Forelimb muscle (tissue), 1 donor: ENCODE measurements at regions not wholly inside any gene's neighbourhood (a gene's known extent, or its start where the extent isn't known, plus 50 kb on each side); places are given as distances from the start of the nearest gene placed in this dataset.
"Not testable (repeated sequence)": the region's sequence is repeated elsewhere in the genome, so short reads cannot be mapped to it uniquely, and the experiment has no call there.

ENCODE experiments used
- DNase-seq: peaks from one replicate; pipeline ENCODE4 v3.0.0-alpha.2; 2013; ENCODE audit warnings: low read depth

GRCh38 chr2:186992597-186992996 is 143.6 kb upstream of the ZSWIM2 start:
- no peak for DNase-seq

DNA sequence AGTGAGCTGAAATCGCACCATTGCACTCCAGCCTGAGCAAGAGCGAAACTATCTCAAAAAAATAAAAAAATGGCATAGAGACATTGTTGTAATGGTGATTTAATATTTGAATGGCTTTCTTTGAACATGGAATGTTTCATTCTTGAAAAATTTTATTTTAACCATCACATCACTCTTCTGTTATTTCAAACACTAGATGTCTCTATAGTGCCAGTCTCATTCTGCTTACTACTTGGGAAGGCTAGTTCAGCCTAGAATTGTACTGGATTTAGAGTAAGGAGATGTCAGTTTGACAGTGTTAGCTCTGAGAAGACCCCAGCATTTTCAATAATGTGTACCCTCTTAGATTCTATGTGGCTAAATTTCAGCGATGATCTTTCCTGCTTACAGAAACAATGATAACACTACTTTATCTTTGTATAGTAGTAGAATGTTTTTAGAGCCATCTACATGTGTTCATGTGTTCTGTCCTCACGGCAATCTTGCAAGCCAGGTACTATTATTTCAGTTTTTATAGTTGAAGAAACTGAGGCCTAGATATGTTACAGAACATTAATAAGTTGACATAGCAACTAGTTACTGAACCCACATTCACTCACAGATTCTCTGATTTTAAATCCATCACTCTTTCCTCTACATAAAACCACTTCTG is 142.9 kb upstream of the ZSWIM2 start:
- DNase-seq, result no peak

DNA sequence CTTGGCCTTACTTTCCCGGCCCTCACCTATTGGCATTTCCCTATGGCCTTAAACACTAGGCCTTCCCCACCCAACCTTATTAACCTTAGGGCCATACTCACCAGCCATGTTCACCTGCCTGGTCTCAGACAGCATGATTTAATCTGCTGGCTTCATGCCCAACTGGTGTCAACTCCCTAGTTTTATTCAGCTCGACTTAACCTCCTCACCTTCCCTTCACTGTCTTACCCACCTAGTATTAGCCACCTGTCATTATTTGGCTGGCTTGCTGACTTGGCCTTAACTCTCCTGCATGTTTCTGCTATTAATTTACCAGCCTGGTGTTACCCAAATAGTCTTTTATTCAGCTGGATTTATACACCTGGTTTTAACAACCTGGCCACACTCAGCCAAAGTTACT is 136.0 kb upstream of the ZSWIM2 start:
- no peak for DNase-seq

GRCh38 chr2:186984481-186984880 is 135.5 kb upstream of the ZSWIM2 start:
- DNase-seq, result no peak

DNA sequence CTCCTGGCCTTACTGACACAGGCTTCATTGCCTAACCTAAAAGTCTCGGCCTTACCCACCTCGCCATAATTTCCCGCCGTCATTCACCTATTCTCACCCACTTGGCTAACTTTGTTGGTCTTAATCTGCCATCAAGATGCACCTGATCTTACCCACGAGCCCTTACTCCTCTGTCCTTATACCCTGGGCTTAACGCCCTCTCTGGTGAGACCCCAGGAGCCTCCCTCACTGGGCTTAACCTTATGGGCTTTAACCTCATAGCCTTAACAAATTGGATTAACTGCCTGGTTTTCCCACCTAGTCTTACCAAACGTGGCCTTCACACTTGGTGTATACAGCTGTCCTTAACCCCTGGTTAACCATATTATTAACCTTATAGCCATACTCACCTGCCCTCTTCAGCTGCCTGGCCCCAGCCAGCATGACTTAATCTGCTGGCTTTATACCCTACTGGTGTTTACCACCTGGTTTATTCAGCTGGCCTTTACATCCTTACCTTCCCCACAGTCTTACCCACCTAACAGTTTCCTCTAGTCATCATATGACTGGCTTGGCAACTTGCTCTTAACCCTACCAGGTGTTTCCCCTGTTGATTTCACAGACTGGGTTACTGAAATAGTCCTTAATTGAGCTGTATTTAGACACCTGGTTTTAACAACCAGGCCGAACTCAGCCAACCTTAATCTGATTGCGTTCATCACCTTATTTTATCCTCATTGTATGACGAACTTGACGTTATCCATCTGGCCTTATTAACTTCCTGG is 132.0 kb upstream of the ZSWIM2 start:
- DNase-seq, result no peak

DNA sequence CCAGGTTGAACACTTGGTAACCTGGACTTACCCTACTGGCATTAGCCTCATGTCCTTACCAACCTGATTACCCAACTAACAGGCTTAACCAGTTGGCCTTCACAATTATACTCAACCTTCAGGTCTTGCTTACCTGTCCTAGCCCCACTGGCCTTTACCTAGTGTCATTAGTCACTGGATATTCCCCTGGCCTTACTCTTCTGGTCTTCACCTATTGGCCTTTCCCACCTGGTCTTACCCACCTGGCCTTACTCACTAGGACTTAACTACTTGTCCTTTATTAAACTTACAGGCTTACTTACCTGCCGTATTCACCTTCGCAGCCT is 131.1 kb upstream of the ZSWIM2 start:
- DNase-seq, result no peak

DNA sequence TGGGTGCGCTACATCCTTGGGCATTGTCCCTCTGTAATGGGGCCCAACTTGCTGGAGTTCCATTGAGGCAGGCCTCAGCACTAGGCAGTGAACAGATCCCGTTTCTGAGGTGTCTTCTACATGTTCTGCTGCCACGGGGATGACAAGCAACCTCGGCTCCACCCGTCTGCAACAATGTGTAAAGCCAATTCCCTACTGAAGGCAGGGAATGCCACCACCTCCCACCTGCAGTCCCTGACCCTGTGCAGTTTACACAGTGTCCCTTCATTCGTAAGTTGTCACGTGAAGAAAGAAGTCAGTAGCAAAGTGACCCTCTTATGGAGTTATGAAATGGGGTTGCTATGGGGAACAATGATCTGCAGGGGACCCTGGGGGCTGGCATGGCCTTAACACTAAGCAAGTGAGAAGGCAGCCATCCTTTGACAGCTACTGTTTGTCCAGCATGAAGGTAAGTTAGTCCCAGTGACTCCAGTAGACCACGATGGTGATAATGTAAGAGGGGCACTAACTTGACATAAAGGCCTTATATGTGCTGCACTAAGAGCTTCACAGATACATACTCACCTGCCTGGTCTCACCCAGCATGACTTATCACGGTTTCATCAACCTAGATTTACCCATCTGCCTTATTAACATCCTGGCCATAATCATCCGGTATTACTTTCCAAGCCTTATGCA is 130.6 kb upstream of the ZSWIM2 start:
- DNase-seq, result no peak

DNA sequence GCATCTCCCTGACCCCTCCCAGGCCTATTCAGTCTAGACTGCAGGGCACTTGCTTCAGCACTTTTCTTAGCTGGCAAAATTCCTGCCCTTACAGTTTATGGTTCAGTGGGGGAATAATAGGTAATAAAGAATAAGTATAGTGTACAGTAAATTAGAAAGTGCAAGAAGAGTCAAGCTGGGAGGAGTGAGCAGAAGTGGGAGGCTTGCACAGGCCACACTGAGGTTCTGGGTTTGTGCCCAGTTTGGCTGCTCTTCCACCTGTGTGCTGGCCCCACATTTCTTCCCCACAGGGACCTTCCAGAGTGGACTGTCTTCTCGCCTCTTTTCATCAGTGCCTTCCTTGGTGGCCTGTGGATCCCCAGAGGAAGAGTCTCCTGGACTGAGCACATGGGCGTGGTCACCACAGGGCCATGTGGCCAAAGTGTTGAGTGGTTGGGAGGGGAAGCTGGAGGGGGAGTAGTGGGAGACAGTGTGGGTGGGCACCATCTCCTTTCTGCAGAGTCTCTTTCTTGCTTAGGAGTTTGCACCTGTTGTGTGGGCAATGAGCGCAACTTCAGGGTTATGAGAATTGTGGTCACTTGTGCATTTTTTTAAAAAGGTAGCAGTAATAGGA is 128.6 kb upstream of the ZSWIM2 start:
- DNase-seq, result no peak

- DNase-seq, result no peak
Observed at GRCh38 chr2:186976329-186976728, 127.4 kb upstream of the ZSWIM2 start.

DNA sequence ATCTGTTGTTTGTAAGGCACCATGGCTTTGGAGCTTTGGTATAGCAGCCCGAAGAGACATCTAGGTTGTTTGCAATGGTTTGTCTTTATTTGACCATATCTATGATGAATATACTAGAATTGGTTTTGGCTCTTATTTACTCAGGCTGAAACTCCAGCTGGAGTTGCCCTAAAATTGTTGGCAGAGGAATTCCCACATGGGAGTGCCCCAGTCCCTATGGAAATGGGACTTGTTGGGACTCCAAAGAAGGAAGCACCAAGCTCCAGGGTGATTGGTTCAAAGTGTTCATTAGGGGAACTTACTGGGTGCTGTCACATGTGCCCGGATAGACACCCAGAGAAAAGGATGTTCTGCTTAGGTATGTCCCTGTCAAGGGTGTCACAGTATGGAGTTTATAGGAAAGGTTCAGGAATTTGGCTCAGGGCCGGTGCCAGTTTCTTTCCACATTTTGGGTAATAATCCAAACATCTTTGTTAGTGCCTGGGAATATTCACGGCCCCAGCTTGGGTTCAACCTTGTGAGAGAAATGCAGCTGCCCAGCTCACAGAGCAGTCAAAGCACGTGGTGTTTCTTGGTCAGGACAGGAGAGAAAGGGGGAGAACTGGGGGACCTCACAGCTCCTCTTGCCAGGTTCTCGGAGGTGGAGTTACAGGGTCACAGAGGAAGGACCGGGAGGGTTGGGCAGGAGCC is 123.5 kb upstream of the ZSWIM2 start:
- DNase-seq, result no peak

DNA sequence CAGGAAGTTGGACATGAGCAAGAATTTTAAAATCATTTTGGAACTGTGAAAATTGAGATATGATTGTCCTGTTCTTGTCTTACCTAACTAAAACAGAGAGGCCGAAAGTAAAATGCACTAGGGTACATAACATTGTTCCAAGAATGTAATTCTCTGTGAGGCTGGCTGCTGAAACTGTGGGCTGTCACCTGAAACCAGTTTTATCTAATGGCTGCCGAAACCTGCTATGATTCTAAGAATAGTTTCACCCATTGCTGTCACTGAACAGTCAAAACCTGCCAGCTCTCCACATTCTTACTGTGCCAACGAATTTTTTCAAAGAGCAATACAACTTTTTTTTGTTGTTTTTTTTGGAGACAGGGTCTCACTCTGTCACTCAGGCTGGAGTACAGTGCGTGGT is 119.3 kb upstream of the ZSWIM2 start:
- DNase-seq, result no peak

DNA sequence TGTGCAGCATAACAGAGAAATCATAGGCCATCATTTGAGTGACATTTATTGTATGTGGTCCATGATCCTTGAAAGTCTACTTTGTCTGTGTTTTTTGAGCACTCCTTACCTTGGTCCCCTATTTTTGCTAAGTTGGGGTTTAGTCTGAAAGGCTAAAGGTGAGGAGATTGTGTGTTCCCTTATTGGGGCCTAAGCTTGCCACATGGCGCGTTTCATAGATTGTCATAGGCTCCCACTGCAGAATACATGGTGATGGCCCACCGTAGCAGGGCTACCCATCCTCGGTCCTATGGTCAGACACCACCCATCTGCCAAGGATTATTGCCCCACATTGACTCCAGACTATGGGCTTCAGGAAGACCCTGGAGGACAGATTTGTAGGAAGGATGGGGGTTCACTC is 117.0 kb upstream of the ZSWIM2 start:
- no peak for DNase-seq

DNA sequence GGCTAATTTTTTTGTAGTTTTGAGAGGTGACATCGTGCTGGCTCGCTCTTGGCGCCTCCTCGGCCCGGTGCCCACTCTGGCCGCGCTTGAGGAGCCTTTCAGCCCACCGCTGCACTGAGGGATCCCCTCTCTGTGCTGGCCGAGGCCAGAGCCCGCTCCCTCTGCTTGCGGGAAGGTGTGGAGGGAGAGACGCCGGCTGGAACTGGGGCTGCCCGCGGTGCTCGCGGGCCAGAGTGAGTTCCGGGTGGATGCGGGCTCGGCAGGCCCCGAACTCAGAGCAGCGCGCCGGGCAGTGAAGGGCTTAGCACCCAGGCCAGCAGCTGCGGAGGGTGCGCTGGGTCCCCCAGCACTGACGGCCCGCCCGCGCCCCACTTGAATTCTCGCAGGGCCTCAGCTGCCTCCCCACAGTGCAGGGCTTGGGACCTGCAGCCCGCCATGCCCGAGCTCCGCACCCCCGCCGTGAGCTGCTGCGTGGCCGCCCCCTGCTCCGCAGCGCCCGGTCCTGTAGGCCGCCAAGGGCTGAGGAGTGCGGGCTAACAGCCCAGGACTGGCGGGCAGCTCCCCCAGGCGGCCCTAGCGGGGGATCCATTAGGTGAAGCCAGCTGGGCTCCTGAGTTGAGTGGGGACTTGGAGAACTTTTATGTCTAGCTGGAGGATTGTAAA is 113.2 kb upstream of the ZSWIM2 start:
- no peak for DNase-seq

GRCh38 chr2:186960241-186960640 is 111.3 kb upstream of the ZSWIM2 start:
- not testable (repeated sequence) for DNase-seq

GRCh38 chr2:186959486-186959885 is 110.5 kb upstream of the ZSWIM2 start:
- DNase-seq, result no peak

DNA sequence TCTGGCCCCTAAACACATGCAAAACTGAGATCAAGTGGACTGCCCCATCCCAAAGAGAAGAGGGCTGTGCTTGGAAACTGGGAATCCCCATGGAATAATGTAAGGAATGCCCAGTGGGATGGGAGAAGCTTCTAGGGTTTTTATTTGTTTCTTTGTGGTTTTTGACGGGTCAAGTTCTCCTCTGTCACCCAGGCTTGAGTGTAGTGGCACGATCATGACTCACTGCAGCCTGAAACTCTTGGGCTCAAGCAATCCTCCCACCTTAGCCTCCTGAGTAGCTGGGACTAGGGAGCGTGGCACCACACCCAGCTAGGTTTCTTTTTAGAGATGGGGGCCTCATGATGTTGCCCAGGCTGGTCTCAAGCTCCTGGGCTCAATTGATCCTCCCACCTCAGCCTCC is 101.7 kb upstream of the ZSWIM2 start:
- no peak for DNase-seq

DNA sequence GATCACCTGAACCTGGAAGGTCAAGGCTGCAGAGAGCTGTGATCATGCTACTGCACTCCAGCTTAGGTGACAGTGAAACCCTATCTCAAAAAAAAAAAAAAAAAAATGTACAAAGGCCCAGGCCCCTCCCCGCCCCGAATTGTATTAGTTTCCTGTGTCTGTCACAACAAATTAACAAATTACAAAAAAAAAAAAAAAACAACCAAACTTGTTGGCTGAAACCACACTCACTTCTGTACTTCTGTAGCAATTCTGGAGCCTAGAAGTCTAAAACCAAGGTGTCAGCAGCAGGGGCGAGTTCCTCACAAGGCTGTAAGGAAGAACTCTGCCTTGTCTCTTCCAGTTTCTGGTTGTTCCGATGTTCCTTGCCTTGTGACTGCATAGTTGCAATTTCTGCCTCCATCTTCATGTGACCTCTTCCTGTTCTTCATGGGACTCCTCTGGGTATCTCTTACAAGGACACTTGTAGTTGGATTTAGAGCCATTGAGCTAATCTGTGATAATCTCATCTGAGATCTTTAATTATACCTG is 100.8 kb upstream of the ZSWIM2 start:
- no peak for DNase-seq

- DNase-seq, result no peak
Observed at GRCh38 chr2:186947516-186947915, 98.5 kb upstream of the ZSWIM2 start.

GRCh38 chr2:186946896-186947467 is 98.0 kb upstream of the ZSWIM2 start:
- DNase-seq, result no peak

GRCh38 chr2:186941853-186942252 is 92.9 kb upstream of the ZSWIM2 start:
- DNase-seq, result no peak

- DNase-seq, result no peak
Observed at GRCh38 chr2:186940463-186940862, 91.5 kb upstream of the ZSWIM2 start.
